ENCODE measurements at regions not wholly inside any gene's neighbourhood (a gene's known extent, or its start where the extent isn't known, plus 50 kb on each side); places are given as distances from the start of the nearest gene placed in this dataset.

DNA sequence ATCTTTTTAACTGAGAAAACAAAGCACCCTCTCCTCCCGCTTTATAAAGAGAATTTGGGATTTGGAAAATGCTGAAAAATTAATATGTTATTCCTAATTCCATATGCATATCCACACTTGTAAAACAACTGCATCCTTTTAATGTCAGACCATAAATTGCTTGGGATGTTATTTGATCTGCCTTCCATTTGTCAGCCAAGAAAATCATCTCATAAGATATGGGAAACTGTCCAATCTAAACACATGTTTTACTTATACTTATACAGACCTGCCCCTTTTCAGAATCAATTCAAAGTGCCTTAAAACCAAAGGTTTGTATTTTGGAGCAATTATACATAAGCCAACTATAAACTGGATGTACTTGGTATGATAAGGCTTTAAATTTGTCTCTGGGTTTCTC lies 595.5 kb upstream of the PFKP start:
- H3K36me3 Mint-ChIP-seq (ENCODE audit: low read depth), result no peaks in the 10 kb centered on the region
- ATAC-seq (no peak), DNase-seq (no peak)
- H3K27ac Mint-ChIP-seq, result no peak overlapping the region
- CTCF ChIA-PET, result no interaction called here
- POLR2A ChIA-PET, result no interaction called here
- no peaks in the 10 kb centered on the region for H3K4me1 Mint-ChIP-seq
- intact Hi-C loops (cut with DNase I, micrococcal nuclease), result no loop called here
- H3K9me3 Mint-ChIP-seq (ENCODE audit: low read depth), result peaks cover 10% of the 10 kb centered on the region
- H3K27me3 Mint-ChIP-seq, result peaks cover 13% of the 10 kb centered on the region
- H3K4me3 Mint-ChIP-seq, result no peak overlapping the region

GRCh38 chr10:2469802-2470201 lies 597.5 kb upstream of the PFKP start:
- no peak for ATAC-seq
- Mint-ChIP-seq H3K4me1 (no peaks in the 10 kb centered on the region), H3K27me3 (peaks cover 14% of the 10 kb centered on the region), H3K9me3 (ENCODE audit: low read depth) (peaks cover 19% of the 10 kb centered on the region), H3K27ac (no peak overlapping the region), H3K36me3 (ENCODE audit: low read depth) (no peaks in the 10 kb centered on the region), H3K4me3 (no peak overlapping the region)
- DNase-seq, result no peak
- intact Hi-C loops (cut with DNase I, micrococcal nuclease), result no loop called here
- CTCF ChIA-PET, result no interaction called here
- POLR2A ChIA-PET, result no interaction called here

DNA sequence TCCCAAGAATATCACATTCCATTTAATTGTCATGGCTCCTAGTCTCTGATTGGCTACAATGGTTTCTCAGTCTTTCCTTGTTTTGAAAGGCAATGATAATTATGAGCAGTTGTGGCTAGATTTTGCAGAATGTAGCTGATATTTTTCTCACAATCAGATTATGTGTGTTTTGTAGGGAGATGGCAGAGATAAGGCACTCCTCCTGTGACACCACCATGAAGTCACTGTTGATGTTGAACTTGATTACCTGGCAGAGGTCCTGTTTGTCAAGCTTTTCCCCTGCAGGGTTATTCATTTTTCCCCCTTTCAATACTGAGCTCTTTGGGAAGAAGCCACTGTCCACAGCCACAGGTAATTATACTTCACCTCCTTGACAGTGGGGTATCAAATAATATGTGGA lies 602.9 kb upstream of the PFKP start:
- POLR2A ChIA-PET, result no interaction called here
- Mint-ChIP-seq H3K36me3 (ENCODE audit: low read depth) (no peaks in the 10 kb centered on the region), H3K27ac (no peak overlapping the region), H3K4me1 (no peaks in the 10 kb centered on the region), H3K9me3 (ENCODE audit: low read depth) (peaks cover 16% of the 10 kb centered on the region), H3K4me3 (no peak overlapping the region), H3K27me3 (peaks cover 9% of the 10 kb centered on the region)
- CTCF ChIA-PET, result no interaction called here
- intact Hi-C loops (cut with DNase I, micrococcal nuclease), result no loop called here
- no peak for ATAC-seq
- DNase-seq, result no peak

DNA sequence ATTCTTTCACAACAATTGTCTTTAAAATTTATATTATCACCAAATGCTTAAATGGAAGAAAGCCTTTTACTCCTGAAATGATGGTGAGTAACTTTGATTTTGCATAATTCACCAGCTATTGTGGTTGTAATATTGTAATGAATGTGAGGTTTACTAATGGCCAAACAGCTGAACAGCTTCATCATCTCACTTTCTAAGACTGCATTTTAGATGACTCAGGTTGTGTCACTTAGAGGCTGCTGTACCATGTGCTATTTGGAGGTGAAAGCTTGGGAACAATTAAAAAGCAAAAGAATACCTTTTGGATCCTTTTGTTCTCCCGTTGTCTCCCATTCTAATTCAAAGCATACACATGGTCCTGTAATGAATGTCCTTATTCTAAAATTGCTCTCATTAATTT lies 604.0 kb upstream of the PFKP start:
- Mint-ChIP-seq H3K4me3 (no peak overlapping the region), H3K27ac (no peak overlapping the region)
- ATAC-seq, result no peak

GRCh38 chr10:2462581-2462980 lies 604.8 kb upstream of the PFKP start:
- no peaks in the 10 kb centered on the region for H3K36me3 Mint-ChIP-seq (ENCODE audit: low read depth)
- no peak for ATAC-seq

More for the DNA sequence above, 604.0 kb upstream of the PFKP start:
- no peaks in the 10 kb centered on the region for H3K36me3 Mint-ChIP-seq (ENCODE audit: low read depth)
- ChIA-PET CTCF (no interaction called here), POLR2A (no interaction called here)
- H3K4me1 Mint-ChIP-seq, result no peaks in the 10 kb centered on the region
- H3K27me3 Mint-ChIP-seq, result peaks cover 8% of the 10 kb centered on the region
- intact Hi-C loops (cut with DNase I, micrococcal nuclease), result no loop called here
- no peak for DNase-seq
- H3K9me3 Mint-ChIP-seq (ENCODE audit: low read depth), result peaks cover 16% of the 10 kb centered on the region

DNA sequence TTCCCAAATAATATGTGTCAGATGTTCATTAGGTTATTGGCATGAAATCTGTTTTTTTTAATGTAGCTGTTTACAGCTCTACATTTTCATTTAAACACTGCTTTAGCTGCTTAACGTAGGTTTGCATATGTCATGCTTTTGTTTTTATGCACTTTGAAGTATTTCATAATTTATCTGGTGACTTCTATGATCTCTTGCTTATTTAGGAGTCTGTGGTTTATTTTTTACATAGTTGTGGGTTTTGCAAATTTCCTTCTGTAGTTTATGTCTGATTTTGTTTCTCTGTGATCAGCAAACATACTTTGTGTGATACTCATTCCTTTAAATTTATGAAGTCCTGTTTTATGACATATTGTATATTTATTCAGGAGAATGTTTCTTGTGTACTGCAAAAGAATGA lies 606.5 kb upstream of the PFKP start:
- Mint-ChIP-seq H3K4me1 (no peaks in the 10 kb centered on the region), H3K9me3 (ENCODE audit: low read depth) (peaks cover 9% of the 10 kb centered on the region), H3K4me3 (no peak overlapping the region), H3K27me3 (peaks cover 5% of the 10 kb centered on the region), H3K36me3 (ENCODE audit: low read depth) (no peaks in the 10 kb centered on the region), H3K27ac (no peak overlapping the region)
- DNase-seq, result no peak
- intact Hi-C loops (cut with DNase I, micrococcal nuclease), result no loop called here
- no peak for ATAC-seq
- CTCF ChIA-PET, result interaction anchor here (0.6 kb wide), 1 partner anchor 82 kb away, joined by 3 read pairs; no protein-coding TSS in a partner anchor
- POLR2A ChIA-PET, result no interaction called here

More at GRCh38 chr10:2462581-2462980, 604.8 kb upstream of the PFKP start:
- Mint-ChIP-seq H3K9me3 (ENCODE audit: low read depth) (peaks cover 14% of the 10 kb centered on the region), H3K27ac (no peak overlapping the region), H3K27me3 (peaks cover 5% of the 10 kb centered on the region), H3K4me1 (no peaks in the 10 kb centered on the region), H3K4me3 (no peak overlapping the region)
- ChIA-PET POLR2A (no interaction called here), CTCF (no interaction called here)
- no peak for DNase-seq
- intact Hi-C loops (cut with DNase I, micrococcal nuclease), result no loop called here

GRCh38 chr10:2459713-2460112 lies 607.6 kb upstream of the PFKP start:
- no peaks in the 10 kb centered on the region for H3K4me1 Mint-ChIP-seq
- no peaks in the 10 kb centered on the region for H3K36me3 Mint-ChIP-seq (ENCODE audit: low read depth)
- intact Hi-C loops (cut with DNase I, micrococcal nuclease), result no loop called here
- POLR2A ChIA-PET, result no interaction called here
- ATAC-seq (no peak), DNase-seq (no peak)
- H3K27ac Mint-ChIP-seq, result no peak overlapping the region
- peaks cover 4% of the 10 kb centered on the region for H3K9me3 Mint-ChIP-seq (ENCODE audit: low read depth)
- no peak overlapping the region for H3K4me3 Mint-ChIP-seq
- peaks cover 4% of the 10 kb centered on the region for H3K27me3 Mint-ChIP-seq
- CTCF ChIA-PET, result no interaction called here

DNA sequence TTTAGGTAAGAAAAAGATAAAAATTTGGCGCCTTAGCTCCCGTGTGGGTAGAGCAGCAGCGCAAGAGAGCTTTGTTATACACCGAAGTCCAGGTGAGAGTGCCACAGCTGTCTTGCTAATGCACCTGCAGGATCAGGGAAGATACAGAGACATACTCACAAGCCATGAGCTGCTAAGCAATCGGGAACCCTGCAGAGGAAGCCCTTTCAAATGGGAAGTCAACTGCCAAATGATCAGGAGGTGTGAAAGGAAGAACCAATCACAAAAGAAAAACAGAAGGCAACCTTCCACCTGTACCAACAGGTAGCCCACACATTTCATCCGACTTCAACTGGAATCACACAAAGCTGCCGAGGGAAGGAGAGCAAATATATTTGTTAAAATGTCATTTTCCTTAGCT lies 610.5 kb upstream of the PFKP start:
- peaks cover 4% of the 10 kb centered on the region for H3K9me3 Mint-ChIP-seq (ENCODE audit: low read depth)

GRCh38 chr10:2445370-2445769 lies 622.0 kb upstream of the PFKP start:
- Mint-ChIP-seq H3K27ac (no peak overlapping the region), H3K9me3 (ENCODE audit: low read depth) (no peaks in the 10 kb centered on the region), H3K27me3 (no peaks in the 10 kb centered on the region), H3K36me3 (ENCODE audit: low read depth) (no peaks in the 10 kb centered on the region), H3K4me1 (no peaks in the 10 kb centered on the region), H3K4me3 (no peak overlapping the region)
- no peak for ATAC-seq
- ChIA-PET CTCF (no interaction called here), POLR2A (no interaction called here)
- DNase-seq, result no peak
- intact Hi-C loops (cut with DNase I, micrococcal nuclease), result no loop called here

More for the DNA sequence above, 610.5 kb upstream of the PFKP start:
- no peak for ATAC-seq
- no peak for DNase-seq
- ChIA-PET POLR2A (interaction anchor here (0.6 kb wide), 1 partner anchor 181 kb away, joined by 3 read pairs; no protein-coding TSS in a partner anchor), CTCF (no interaction called here)
- Mint-ChIP-seq H3K36me3 (ENCODE audit: low read depth) (no peaks in the 10 kb centered on the region), H3K4me3 (no peak overlapping the region), H3K27ac (no peak overlapping the region), H3K27me3 (no peaks in the 10 kb centered on the region), H3K4me1 (no peaks in the 10 kb centered on the region)
- intact Hi-C loops (cut with DNase I, micrococcal nuclease), result loop anchor here in 1 of 2 experiments (1.0 kb wide), 1 partner anchor 39 kb away; no protein-coding TSS in a partner anchor

DNA sequence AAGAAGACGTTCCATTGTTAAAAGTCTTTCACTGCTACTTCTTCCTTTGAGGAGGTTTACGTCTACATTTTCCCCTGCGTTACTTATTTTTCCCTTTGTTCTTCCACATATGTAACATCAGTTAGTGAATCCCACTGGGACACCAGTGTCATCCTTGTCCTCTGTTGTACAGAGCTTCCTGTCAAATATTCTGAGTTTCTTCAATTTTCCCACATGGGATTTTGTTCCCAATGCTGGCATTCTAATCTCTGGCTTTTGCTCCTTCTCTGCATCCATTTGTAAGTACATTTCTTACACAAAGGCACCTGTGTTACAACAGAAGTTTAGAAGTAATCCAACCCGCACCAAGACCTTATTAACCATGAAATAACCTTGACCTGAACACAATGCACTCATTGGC lies 627.4 kb upstream of the PFKP start:
- no peaks in the 10 kb centered on the region for H3K4me1 Mint-ChIP-seq
- intact Hi-C loops (cut with DNase I, micrococcal nuclease), result no loop called here

DNA sequence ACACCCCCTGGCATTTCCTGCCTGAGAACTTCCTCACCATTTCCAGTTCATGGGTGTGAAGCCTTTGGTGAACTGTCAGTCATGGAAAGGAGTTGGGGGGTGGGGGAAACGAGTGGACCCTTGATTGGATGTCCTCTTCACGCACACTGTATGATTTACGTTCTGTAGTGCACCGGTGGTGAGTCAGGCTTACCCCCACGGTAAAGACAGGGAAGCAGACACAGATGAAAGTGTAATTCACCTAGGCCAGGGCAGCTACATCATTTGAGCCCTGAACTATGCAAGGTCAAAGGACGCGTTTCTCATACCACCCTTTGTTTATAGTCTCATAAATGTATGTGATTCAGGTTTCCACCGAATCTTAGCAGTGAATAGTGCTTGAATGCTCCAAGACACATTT lies 628.3 kb upstream of the PFKP start:
- no peak for DNase-seq
- Mint-ChIP-seq H3K36me3 (ENCODE audit: low read depth) (no peaks in the 10 kb centered on the region), H3K9me3 (ENCODE audit: low read depth) (no peaks in the 10 kb centered on the region)

More for the DNA sequence above, 627.4 kb upstream of the PFKP start:
- ChIA-PET CTCF (no interaction called here), POLR2A (no interaction called here)
- ATAC-seq (no peak), DNase-seq (no peak)
- Mint-ChIP-seq H3K27ac (no peak overlapping the region), H3K9me3 (ENCODE audit: low read depth) (no peaks in the 10 kb centered on the region), H3K36me3 (ENCODE audit: low read depth) (no peaks in the 10 kb centered on the region), H3K4me3 (no peak overlapping the region), H3K27me3 (peaks cover 2% of the 10 kb centered on the region)

DNA sequence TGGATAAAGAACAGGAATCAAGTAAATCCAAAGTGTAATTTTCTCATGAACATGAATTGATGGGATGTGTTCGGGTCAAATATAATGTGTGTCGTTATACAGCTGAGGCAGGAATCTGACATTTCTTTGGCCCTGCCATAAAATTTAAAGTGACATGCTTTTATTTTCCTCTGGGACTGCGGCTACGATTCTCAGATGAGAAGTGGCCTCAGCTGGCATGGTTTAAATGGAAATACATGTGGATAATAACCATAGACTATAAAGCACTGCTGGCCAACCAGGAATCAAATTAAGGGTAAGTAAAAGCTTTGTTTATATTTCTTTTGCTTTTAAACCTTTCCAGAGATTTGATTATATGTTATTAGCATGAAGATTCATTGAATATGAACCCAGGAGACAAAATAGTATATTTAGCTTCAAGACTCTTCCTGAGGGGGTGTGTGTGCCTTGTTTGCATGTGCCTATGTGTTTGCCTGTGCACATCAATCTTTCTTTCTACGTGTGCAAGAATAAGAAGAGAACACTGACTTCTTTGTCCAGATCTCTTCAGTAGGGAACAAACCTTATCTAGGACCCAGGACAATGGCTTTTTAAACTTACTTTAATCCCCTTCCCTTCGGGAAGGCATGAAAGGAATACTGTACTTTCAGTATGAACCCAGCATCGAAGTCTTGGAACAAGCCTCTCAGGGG lies 629.0 kb upstream of the PFKP start:
- CTCF ChIA-PET, result no interaction called here
- intact Hi-C loops (cut with DNase I, micrococcal nuclease), result no loop called here
- no peak overlapping the region for H3K4me3 Mint-ChIP-seq
- no peaks in the 10 kb centered on the region for H3K9me3 Mint-ChIP-seq (ENCODE audit: low read depth)
- H3K4me1 Mint-ChIP-seq, result no peaks in the 10 kb centered on the region
- DNase-seq, result no peak
- POLR2A ChIA-PET, result no interaction called here
- no peak overlapping the region for H3K27ac Mint-ChIP-seq
- no peak for ATAC-seq
- peaks cover 2% of the 10 kb centered on the region for H3K27me3 Mint-ChIP-seq
- no peaks in the 10 kb centered on the region for H3K36me3 Mint-ChIP-seq (ENCODE audit: low read depth)

More for the DNA sequence above, 628.3 kb upstream of the PFKP start:
- peaks cover 2% of the 10 kb centered on the region for H3K27me3 Mint-ChIP-seq
- ATAC-seq, result no peak
- ChIA-PET POLR2A (no interaction called here), CTCF (no interaction called here)
- no peak overlapping the region for H3K4me3 Mint-ChIP-seq
- intact Hi-C loops (cut with DNase I, micrococcal nuclease), result no loop called here
- no peaks in the 10 kb centered on the region for H3K4me1 Mint-ChIP-seq
- H3K27ac Mint-ChIP-seq, result no peak overlapping the region

DNA sequence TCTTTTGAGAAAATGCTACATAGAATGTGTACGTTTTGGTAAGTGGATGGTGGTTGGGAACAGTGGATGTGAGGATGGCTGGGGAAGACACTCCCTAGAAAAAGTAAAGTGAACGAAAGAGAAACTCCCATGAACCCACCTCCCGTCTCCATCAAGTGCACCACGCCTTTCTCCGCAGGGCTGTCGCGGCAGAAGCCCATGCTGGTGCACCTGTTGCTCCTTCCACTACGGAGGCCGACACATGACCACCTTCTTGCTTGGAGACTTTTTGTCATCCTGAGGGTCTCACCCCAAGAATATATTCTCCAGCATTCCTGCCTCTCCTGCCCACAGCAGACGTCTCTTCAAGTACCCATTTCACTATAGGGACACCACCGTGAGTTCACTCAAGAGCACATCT lies 630.4 kb upstream of the PFKP start:
- no peak overlapping the region for H3K27ac Mint-ChIP-seq
- no peaks in the 10 kb centered on the region for H3K4me1 Mint-ChIP-seq

More for the DNA sequence above, 630.4 kb upstream of the PFKP start:
- Mint-ChIP-seq H3K9me3 (ENCODE audit: low read depth) (no peaks in the 10 kb centered on the region), H3K36me3 (ENCODE audit: low read depth) (no peaks in the 10 kb centered on the region), H3K4me3 (no peak overlapping the region), H3K27me3 (peaks cover 2% of the 10 kb centered on the region)
- POLR2A ChIA-PET, result no interaction called here
- CTCF ChIA-PET, result no interaction called here
- no peak for DNase-seq
- intact Hi-C loops (cut with DNase I, micrococcal nuclease), result no loop called here
- ATAC-seq, result no peak
